HAP-1 (cell line): ENCODE measurements at regions not wholly inside any gene's neighbourhood (a gene's known extent, or its start where the extent isn't known, plus 50 kb on each side); places are given as distances from the start of the nearest gene placed in this dataset.
A peak's percentile ranks its signal among the peaks of the same experiment; 100 is the strongest.
"Not testable (repeated sequence)": the region's sequence is repeated elsewhere in the genome, so short reads cannot be mapped to it uniquely, and the experiment has no call there.

Experiments used
- DNase-seq, 2 experiments: peaks; one replicate each; pipeline ENCODE4 v3.0.0-alpha.2; 2016 to 2020; ENCODE audit warnings: low spot score in 2 of 2
- H3K27me3 ChIP-seq: fragments of 250-450 bp; sonication (Bioruptor Pico); 2 replicates; pipeline ENCODE4 v1.5.1; 2020; ENCODE audit warnings: low read depth, mild to moderate bottlenecking, moderate library complexity
- H3K36me3 ChIP-seq: fragments of 250-450 bp; sonication (Bioruptor Pico); replicated peaks from 2 replicates; pipeline ENCODE4 v1.5.1; 2020; ENCODE audit warnings: mild to moderate bottlenecking
- H3K4me1 ChIP-seq: fragments of 250-450 bp; sonication (Bioruptor Pico); 2 replicates; pipeline ENCODE4 v1.5.1; 2020; ENCODE audit warnings: mild to moderate bottlenecking
- H3K4me3 ChIP-seq: fragments of 250-450 bp; sonication (Bioruptor Pico); 2 replicates; pipeline ENCODE4 v1.5.1; 2020; ENCODE audit warnings: mild to moderate bottlenecking, moderate library complexity
- H3K9me3 ChIP-seq: fragments of 250-450 bp; sonication (Bioruptor Pico); 2 replicates; pipeline ENCODE4 v1.5.1; 2020; ENCODE audit warnings: mild to moderate bottlenecking, moderate library complexity
- in situ Hi-C: fragments of 300-500 bp; cut with MboI; formaldehyde crosslinking; loops from 3 replicates; pipeline ENCODE4 v1.14.3; 2020; ENCODE audit warnings: low sequenced_read_pairs, inconsistent platforms, mixed read lengths

GRCh38 chr5:91484662-91485061 is 101.5 kb upstream of the ARRDC3 start:
- in situ Hi-C loops = no loop called here
- no peaks in the 10 kb centered on the region for H3K27me3 ChIP-seq
- no peaks in the 10 kb centered on the region for H3K36me3 ChIP-seq
- no peak overlapping the region for H3K4me3 ChIP-seq
- no peak for DNase-seq
- H3K9me3 ChIP-seq = no peaks in the 10 kb centered on the region
- peaks cover 4% of the 10 kb centered on the region; the same call in 1 of the 2 replicates for H3K4me1 ChIP-seq

- H3K36me3 ChIP-seq, H3K4me1 ChIP-seq, H3K27me3 ChIP-seq, in situ Hi-C loops, H3K4me3 ChIP-seq, DNase-seq, H3K9me3 ChIP-seq: not testable (repeated sequence)
Measured at GRCh38 chr5:91479376-91479775, 96.3 kb upstream of the ARRDC3 start.

GRCh38 chr5:91478096-91478495 is 95.0 kb upstream of the ARRDC3 start:
- no peaks in the 10 kb centered on the region for H3K9me3 ChIP-seq
- DNase-seq = no peak
- no peaks in the 10 kb centered on the region for H3K36me3 ChIP-seq
- in situ Hi-C loops = no loop called here
- H3K27me3 ChIP-seq = no peaks in the 10 kb centered on the region
- H3K4me1 ChIP-seq = no peaks in the 10 kb centered on the region
- no peak overlapping the region for H3K4me3 ChIP-seq

- no peak overlapping the region for H3K4me3 ChIP-seq
- no peaks in the 10 kb centered on the region for H3K36me3 ChIP-seq
- in situ Hi-C loops = no loop called here
- no peaks in the 10 kb centered on the region for H3K4me1 ChIP-seq
- H3K27me3 ChIP-seq = no peaks in the 10 kb centered on the region
- DNase-seq = no peak
- H3K9me3 ChIP-seq = no peaks in the 10 kb centered on the region
Measured at GRCh38 chr5:91477408-91477807, 94.3 kb upstream of the ARRDC3 start.

- Histone ChIP-seq H3K36me3 (no peaks in the 10 kb centered on the region), H3K9me3 (no peaks in the 10 kb centered on the region), H3K4me3 (no peak overlapping the region), H3K4me1 (no peaks in the 10 kb centered on the region), H3K27me3 (no peaks in the 10 kb centered on the region)
- no peak for DNase-seq
- in situ Hi-C loops = no loop called here
Measured at GRCh38 chr5:91474201-91474600, 91.1 kb upstream of the ARRDC3 start.

- DNase-seq = no peak
- in situ Hi-C loops = no loop called here
- H3K4me3 ChIP-seq = no peak overlapping the region
- no peaks in the 10 kb centered on the region for H3K36me3 ChIP-seq
- H3K27me3 ChIP-seq = no peaks in the 10 kb centered on the region
- H3K9me3 ChIP-seq = no peaks in the 10 kb centered on the region
- no peaks in the 10 kb centered on the region for H3K4me1 ChIP-seq
Measured at GRCh38 chr5:91472631-91473030, 89.5 kb upstream of the ARRDC3 start.

GRCh38 chr5:91469517-91470165 is 86.5 kb upstream of the ARRDC3 start:
- Histone ChIP-seq H3K27me3 (no peaks in the 10 kb centered on the region), H3K9me3 (no peaks in the 10 kb centered on the region), H3K4me1 (no peaks in the 10 kb centered on the region), H3K4me3 (no peak overlapping the region), H3K36me3 (no peaks in the 10 kb centered on the region)
- no peak for DNase-seq
- in situ Hi-C loops = no loop called here

GRCh38 chr5:91468651-91469422 is 85.7 kb upstream of the ARRDC3 start:
- Histone ChIP-seq H3K4me1 (no peaks in the 10 kb centered on the region), H3K36me3 (no peaks in the 10 kb centered on the region), H3K4me3 (no peak overlapping the region), H3K27me3 (no peaks in the 10 kb centered on the region), H3K9me3 (no peaks in the 10 kb centered on the region)
- in situ Hi-C loops = no loop called here
- DNase-seq = no peak

- Histone ChIP-seq H3K4me3 (no peak overlapping the region), H3K9me3 (no peaks in the 10 kb centered on the region), H3K4me1 (no peaks in the 10 kb centered on the region), H3K27me3 (no peaks in the 10 kb centered on the region), H3K36me3 (no peaks in the 10 kb centered on the region)
- in situ Hi-C loops = no loop called here
- DNase-seq = no peak
Measured at GRCh38 chr5:91464886-91465646, 81.9 kb upstream of the ARRDC3 start.

- Histone ChIP-seq H3K4me1 (peaks cover 18% of the 10 kb centered on the region), H3K9me3 (no peaks in the 10 kb centered on the region), H3K4me3 (no peak overlapping the region), H3K27me3 (no peaks in the 10 kb centered on the region), H3K36me3 (no peaks in the 10 kb centered on the region)
- DNase-seq = peak; percentile 47 to 87
- in situ Hi-C loops = no loop called here
Measured at GRCh38 chr5:91457681-91458058, 74.6 kb upstream of the ARRDC3 start.

- in situ Hi-C loops = no loop called here
- DNase-seq = peak; percentile 32 to 66
- no peaks in the 10 kb centered on the region for H3K27me3 ChIP-seq
- peaks cover 18% of the 10 kb centered on the region for H3K4me1 ChIP-seq
- H3K36me3 ChIP-seq = no peaks in the 10 kb centered on the region
- no peaks in the 10 kb centered on the region for H3K9me3 ChIP-seq
- no peak overlapping the region for H3K4me3 ChIP-seq
Measured at GRCh38 chr5:91456928-91457680, 74.0 kb upstream of the ARRDC3 start.

- Histone ChIP-seq H3K9me3 (no peaks in the 10 kb centered on the region), H3K4me1 (no peaks in the 10 kb centered on the region), H3K27me3 (no peaks in the 10 kb centered on the region), H3K4me3 (no peak overlapping the region), H3K36me3 (no peaks in the 10 kb centered on the region)
- in situ Hi-C loops = no loop called here
- DNase-seq = no peak
Measured at GRCh38 chr5:91449083-91449482, 66.0 kb upstream of the ARRDC3 start.

- H3K9me3 ChIP-seq, DNase-seq, H3K27me3 ChIP-seq, H3K4me1 ChIP-seq, H3K36me3 ChIP-seq, in situ Hi-C loops, H3K4me3 ChIP-seq: not testable (repeated sequence)
Measured at GRCh38 chr5:91448079-91448478, 65.0 kb upstream of the ARRDC3 start.
